AG04449 (cell line): ENCODE measurements at regions not wholly inside any gene's neighbourhood (a gene's known extent, or its start where the extent isn't known, plus 50 kb on each side); places are given as distances from the start of the nearest gene placed in this dataset.

Source experiments
- CTCF ChIA-PET: fragments of 350-600 bp; formaldehyde crosslinking; extraction: SDS; loops from one replicate; lab custom pipeline; 2021; ENCODE audit warnings: antibody characterized with exemption; lab: Yijun Ruan, JAX
- POLR2A ChIA-PET: fragments of 400-600, 350-600 bp; formaldehyde crosslinking; extraction: SDS; loops from one replicate; lab custom pipeline; 2020; ENCODE audit warnings: antibody characterized with exemption, inconsistent platforms; lab: Yijun Ruan, JAX
- DNase-seq: peaks from one replicate; pipeline ENCODE4 v3.0.0-alpha.2; 2010; ENCODE audit warnings: low read depth, low spot score
- H3K4me3 ChIP-seq: 2 replicates; pipeline ENCODE4 v1.5.1; 2011; ENCODE audit warnings: low read depth, mild to moderate bottlenecking, control low read depth, low read length
- CTCF ChIP-seq: IDR thresholded peaks from one replicate; pipeline ENCODE4 v1.5.1; 2011; ENCODE audit warnings: mild to moderate bottlenecking, moderate library complexity, low read length, control low read depth, inconsistent platforms; ENCODE audit not compliant: insufficient read depth; ENCODE audit errors: missing control alignments

- no peak for TF ChIP-seq CTCF
- DNase-seq: no peak
- ChIA-PET POLR2A (no interaction called here), CTCF (no interaction called here)
- no peak overlapping the region for H3K4me3 ChIP-seq
These were observed 228.5 kb downstream of the ZIC5 start for GRCh38 chr13:99743094-99743493.

- no peak for TF ChIP-seq CTCF
- POLR2A ChIA-PET: no interaction called here
- no peak for DNase-seq
- no peak overlapping the region for H3K4me3 ChIP-seq
- CTCF ChIA-PET: no interaction called here
These were observed 229.6 kb downstream of the ZIC5 start for GRCh38 chr13:99741960-99742359.

- CTCF ChIA-PET: no interaction called here
- H3K4me3 ChIP-seq: no peak overlapping the region
- POLR2A ChIA-PET: no interaction called here
- no peak for DNase-seq
- no peak for TF ChIP-seq CTCF
These were observed 231.2 kb downstream of the ZIC5 start for GRCh38 chr13:99740251-99740979.

GRCh38 chr13:99738626-99739025 lies 232.9 kb downstream of the ZIC5 start:
- no peak for TF ChIP-seq CTCF

GRCh38 chr13:99737481-99738245 lies 233.9 kb downstream of the ZIC5 start:
- TF ChIP-seq CTCF: no peak
- no peak for DNase-seq
- CTCF ChIA-PET: no interaction called here
- POLR2A ChIA-PET: no interaction called here
- no peak overlapping the region for H3K4me3 ChIP-seq

More at GRCh38 chr13:99738626-99739025, 232.9 kb downstream of the ZIC5 start:
- no peak for DNase-seq
- ChIA-PET CTCF (no interaction called here), POLR2A (no interaction called here)
- no peak overlapping the region for H3K4me3 ChIP-seq

GRCh38 chr13:99736541-99736940 lies 235.0 kb downstream of the ZIC5 start:
- ChIA-PET POLR2A (no interaction called here), CTCF (no interaction called here)
- no peak for DNase-seq
- no peak for TF ChIP-seq CTCF
- H3K4me3 ChIP-seq: no peak overlapping the region
